Lung (tissue), 11 donors: ENCODE measurements at regions not wholly inside any gene's neighbourhood (a gene's known extent, or its start where the extent isn't known, plus 50 kb on each side); places are given as distances from the start of the nearest gene placed in this dataset.

Experiments used
- ATAC-seq: fragments of 200-7000 bp; cut with Tn5 transposase; one replicate; pipeline ENCODE4 v1.9.1; 2020; ENCODE audit warnings: moderate number of reproducible peaks; ENCODE audit not compliant: insufficient read depth, low FRiP score
- DNase-seq, 3 donors: peaks; one replicate each; pipeline ENCODE4 v3.0.0-alpha.2; 2013 to 2017
- H3K27ac ChIP-seq, 2 donors: one replicate each; pipeline ENCODE4 v1.5.1; 2013; ENCODE audit warnings: mild to moderate bottlenecking in 2 of 2, moderate library complexity in 2 of 2, control low read depth in 1 of 2, inconsistent platforms in 1 of 2, low read depth in 1 of 2, low read length in 1 of 2
- H3K27me3 ChIP-seq, 3 donors: one replicate each; pipeline ENCODE4 v1.5.1; 2013; ENCODE audit warnings: low read length in 2 of 3; ENCODE audit not compliant: control insufficient read depth in 3 of 3, insufficient read depth in 3 of 3
- H3K36me3 ChIP-seq, 4 donors: one replicate each; pipeline ENCODE4 v1.5.1; 2013; ENCODE audit warnings: low read length in 4 of 4, mild to moderate bottlenecking in 1 of 4, moderate library complexity in 1 of 4; ENCODE audit not compliant: control insufficient read depth in 4 of 4, insufficient read depth in 4 of 4
- H3K4me1 ChIP-seq, 5 donors: one replicate each; pipeline ENCODE4 v1.5.1; 2013; ENCODE audit warnings: low read length in 5 of 5, mild to moderate bottlenecking in 2 of 5, moderate library complexity in 1 of 5; ENCODE audit not compliant: control insufficient read depth in 5 of 5, insufficient read depth in 5 of 5
- H3K4me3 ChIP-seq: one replicate; pipeline ENCODE4 v1.5.1; 2013; ENCODE audit warnings: mild to moderate bottlenecking, control low read depth, moderate library complexity
- H3K9ac ChIP-seq, 2 donors: one replicate each; pipeline ENCODE4 v1.5.1; 2013; ENCODE audit warnings: low read length in 2 of 2, control low read depth in 1 of 2; ENCODE audit not compliant: insufficient read depth in 1 of 2
- H3K9me3 ChIP-seq, 4 donors: one replicate each; pipeline ENCODE4 v1.5.1; 2013; ENCODE audit warnings: low read length in 3 of 4, mild to moderate bottlenecking in 1 of 4, moderate library complexity in 1 of 4; ENCODE audit not compliant: control insufficient read depth in 4 of 4, insufficient read depth in 3 of 4
- CTCF ChIP-seq: IDR thresholded peaks from 2 replicates; pipeline ENCODE4 v1.5.1; 2012; ENCODE audit warnings: mild to moderate bottlenecking; ENCODE audit errors: control extremely low read depth, extremely low read depth
- WGBS, 2 donors: extraction: QIAGEN DNeasy Blood & Tissue Kit; methylation state at CpG; one replicate each; pipeline ENCODE4 v1.1.7; 2013; 5-methylcytosine and 5-hydroxymethylcytosine counted together
- donor health status: control.
- donor health status: control.
- donor health status: Bipolar disorder and iron deficiency.
- donor health status: healthy.
- donor health status: DM: yes; HTN: yes; CAD: no.

- Histone ChIP-seq H3K27ac (no peak overlapping the region), H3K4me1 (no peaks in the 10 kb centered on the region), H3K9ac (no peak overlapping the region), H3K4me3 (no peak overlapping the region), H3K36me3 (no peaks in the 10 kb centered on the region), H3K9me3 (peaks cover 0 to 3% (median 0%) of the 10 kb centered on the region in 4 donors), H3K27me3 (no peaks in the 10 kb centered on the region)
- DNase-seq (no peak), ATAC-seq (no peak)
- TF ChIP-seq CTCF: no peak
- WGBS, 2 donors: 92 to 94% methylated on average over 1 of the region's 1 CpG
These were observed 144.7 kb upstream of the CREB1 start for GRCh38 chr2:207385076-207385475.

GRCh38 chr2:207385903-207386302, 143.9 kb upstream of the CREB1 start:
- DNase-seq (no peak), ATAC-seq (no peak)
- Histone ChIP-seq H3K9me3 (peaks cover 0 to 3% (median 0%) of the 10 kb centered on the region in 4 donors), H3K9ac (no peak overlapping the region), H3K4me3 (no peak overlapping the region), H3K27ac (no peak overlapping the region), H3K36me3 (no peaks in the 10 kb centered on the region), H3K27me3 (no peaks in the 10 kb centered on the region), H3K4me1 (no peaks in the 10 kb centered on the region)
- 22 to 71% methylated on average over 1 of the region's 1 CpG for WGBS, 2 donors
- no peak for TF ChIP-seq CTCF

- no peak for ATAC-seq
- no peak for TF ChIP-seq CTCF
- Histone ChIP-seq H3K9ac (no peak overlapping the region), H3K4me1 (no peaks in the 10 kb centered on the region), H3K9me3 (peaks cover 0 to 3% (median 0%) of the 10 kb centered on the region in 4 donors), H3K4me3 (no peak overlapping the region), H3K27me3 (no peaks in the 10 kb centered on the region), H3K36me3 (no peaks in the 10 kb centered on the region), H3K27ac (no peak overlapping the region)
- 87 to 89% methylated on average over 3 of the region's 3 CpGs for WGBS, 2 donors
- no peak for DNase-seq
These were observed 142.7 kb upstream of the CREB1 start for GRCh38 chr2:207387001-207387571.
